ENCODE measurements at regions not wholly inside any gene's neighbourhood (a gene's known extent, or its start where the extent isn't known, plus 50 kb on each side); places are given as distances from the start of the nearest gene placed in this dataset.

DNA sequence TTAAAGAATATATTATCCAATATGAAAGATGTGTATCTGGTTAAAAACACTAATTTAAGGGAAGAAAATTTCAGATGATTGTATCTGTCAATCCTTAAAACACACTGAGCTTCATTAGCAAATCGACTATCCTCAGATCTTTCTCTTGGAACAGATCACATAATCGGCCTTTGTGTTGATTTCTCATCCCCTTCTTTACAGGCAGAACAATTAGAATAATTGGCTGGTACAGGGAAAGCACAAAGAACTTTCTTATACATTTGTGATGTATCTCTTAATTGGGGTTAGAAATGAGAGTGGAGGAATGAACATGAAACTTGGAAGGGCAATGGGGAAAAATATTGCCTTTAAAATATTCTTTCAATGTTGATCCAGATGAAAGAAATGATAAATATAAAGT, 662.1 kb downstream of the TLE4 start:
- TF ChIP-seq, protein P1, sequence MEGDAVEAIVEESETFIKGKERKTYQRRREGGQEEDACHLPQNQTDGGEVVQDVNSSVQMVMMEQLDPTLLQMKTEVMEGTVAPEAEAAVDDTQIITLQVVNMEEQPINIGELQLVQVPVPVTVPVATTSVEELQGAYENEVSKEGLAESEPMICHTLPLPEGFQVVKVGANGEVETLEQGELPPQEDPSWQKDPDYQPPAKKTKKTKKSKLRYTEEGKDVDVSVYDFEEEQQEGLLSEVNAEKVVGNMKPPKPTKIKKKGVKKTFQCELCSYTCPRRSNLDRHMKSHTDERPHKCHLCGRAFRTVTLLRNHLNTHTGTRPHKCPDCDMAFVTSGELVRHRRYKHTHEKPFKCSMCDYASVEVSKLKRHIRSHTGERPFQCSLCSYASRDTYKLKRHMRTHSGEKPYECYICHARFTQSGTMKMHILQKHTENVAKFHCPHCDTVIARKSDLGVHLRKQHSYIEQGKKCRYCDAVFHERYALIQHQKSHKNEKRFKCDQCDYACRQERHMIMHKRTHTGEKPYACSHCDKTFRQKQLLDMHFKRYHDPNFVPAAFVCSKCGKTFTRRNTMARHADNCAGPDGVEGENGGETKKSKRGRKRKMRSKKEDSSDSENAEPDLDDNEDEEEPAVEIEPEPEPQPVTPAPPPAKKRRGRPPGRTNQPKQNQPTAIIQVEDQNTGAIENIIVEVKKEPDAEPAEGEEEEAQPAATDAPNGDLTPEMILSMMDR (IDR thresholded peaks at IDR 0.05; ENCODE audit: unreplicated experiment in 3 of 3): no peak
- Mint-ChIP-seq H3K4me1 (no peaks in the 10 kb centered on the region), H3K9me3 (peaks cover 15% of the 10 kb centered on the region), H3K27ac (no peak overlapping the region), H3K27me3 (ENCODE audit: low read depth) (no peaks in the 10 kb centered on the region), H3K36me3 (ENCODE audit: low read depth) (no peaks in the 10 kb centered on the region), H3K4me3 (no peak overlapping the region)

DNA sequence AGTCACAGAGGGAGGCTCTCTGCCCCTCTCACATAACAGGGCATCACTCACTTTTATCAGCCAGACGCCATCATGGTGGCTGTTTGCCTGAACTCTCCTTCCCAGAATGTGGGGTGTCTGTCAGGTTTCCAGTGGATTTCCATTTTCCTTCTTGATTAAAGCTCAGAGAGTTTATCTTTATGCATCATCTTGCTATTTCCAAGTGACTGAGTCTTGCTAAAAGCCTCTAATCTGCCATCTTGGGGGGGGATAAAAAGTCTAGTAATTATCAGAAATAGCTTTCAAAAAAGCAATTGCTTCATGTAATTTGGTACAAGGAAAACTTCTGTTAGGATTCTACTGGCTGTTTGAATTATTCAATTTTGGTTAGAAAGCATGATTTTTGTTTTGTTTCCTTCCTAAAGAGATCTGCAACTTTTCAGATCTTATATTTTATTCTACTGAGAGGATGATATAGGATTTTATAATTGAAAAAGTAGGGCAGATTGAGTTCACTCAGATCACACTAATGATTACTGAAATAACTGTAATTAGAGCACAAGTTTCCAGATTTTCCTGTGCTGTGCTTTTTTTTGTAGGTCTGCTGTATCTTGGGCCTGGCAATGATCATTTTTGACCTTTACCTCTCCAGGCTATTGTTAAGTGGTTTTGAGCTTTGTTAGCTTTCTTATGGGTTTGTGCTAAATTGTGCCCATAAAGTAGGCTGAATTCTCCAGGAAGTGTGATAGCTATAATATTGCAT, 661.5 kb downstream of the TLE4 start:
- TF ChIP-seq, protein P1 (IDR thresholded peaks at IDR 0.05; ENCODE audit: unreplicated experiment in 3 of 3): no peak
- no peaks in the 10 kb centered on the region for H3K4me1 Mint-ChIP-seq
- no peaks in the 10 kb centered on the region for H3K27me3 Mint-ChIP-seq (ENCODE audit: low read depth)
- peaks cover 15% of the 10 kb centered on the region for H3K9me3 Mint-ChIP-seq
- no peak overlapping the region for H3K27ac Mint-ChIP-seq
- no peak overlapping the region for H3K4me3 Mint-ChIP-seq
- no peaks in the 10 kb centered on the region for H3K36me3 Mint-ChIP-seq (ENCODE audit: low read depth)

DNA sequence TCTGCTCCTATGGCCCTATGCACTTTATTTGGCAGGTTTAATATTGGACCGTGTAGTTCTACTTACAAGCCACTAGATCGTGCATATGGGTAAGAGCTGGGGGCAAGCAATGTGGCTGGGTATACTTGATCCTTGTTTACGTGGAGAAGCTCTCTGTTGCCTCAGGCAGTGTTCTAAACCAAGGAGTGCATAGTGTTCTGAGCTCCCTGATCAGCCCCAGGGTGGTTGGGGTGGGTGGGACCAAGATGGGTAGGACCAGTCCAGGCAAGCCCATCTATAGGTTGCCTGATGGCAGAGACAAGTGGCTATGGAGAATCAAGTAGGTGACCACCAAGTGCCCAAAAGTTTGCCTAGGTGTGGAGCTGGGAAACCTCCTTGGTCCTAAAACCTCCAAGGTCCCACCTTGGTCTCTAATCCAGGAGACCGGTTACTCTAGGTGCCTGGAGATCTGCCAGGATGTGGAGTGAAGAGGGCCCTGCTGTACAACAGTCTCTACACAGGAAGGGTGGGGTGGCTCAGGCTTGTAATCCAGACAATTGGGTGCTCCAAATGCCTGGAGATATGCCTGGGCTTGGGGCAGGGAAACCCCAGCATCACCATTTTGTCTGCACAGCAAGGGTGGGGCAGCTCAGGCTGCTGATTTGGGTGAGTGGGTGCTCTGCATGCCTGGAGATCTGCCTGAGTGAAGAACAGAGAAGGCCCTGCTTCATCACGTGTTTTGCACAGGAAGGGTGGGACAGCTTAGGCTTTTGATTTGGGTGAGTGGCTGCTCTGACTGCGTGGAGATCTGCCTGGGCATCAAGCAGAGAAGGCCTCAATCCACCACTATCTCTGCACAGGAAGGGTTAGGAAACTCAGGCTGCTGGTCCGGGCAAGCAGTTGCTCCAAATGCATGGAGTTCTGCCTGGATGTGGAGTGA, 659.8 kb downstream of the TLE4 start:
- H3K4me3 Mint-ChIP-seq: no peak overlapping the region
- H3K9me3 Mint-ChIP-seq: peaks cover 20% of the 10 kb centered on the region
- H3K4me1 Mint-ChIP-seq: no peaks in the 10 kb centered on the region
- TF ChIP-seq, protein P1 (IDR thresholded peaks at IDR 0.05; ENCODE audit: unreplicated experiment in 3 of 3): no peak
- no peak overlapping the region for H3K27ac Mint-ChIP-seq
- no peaks in the 10 kb centered on the region for H3K36me3 Mint-ChIP-seq (ENCODE audit: low read depth)
- H3K27me3 Mint-ChIP-seq (ENCODE audit: low read depth): no peaks in the 10 kb centered on the region

DNA sequence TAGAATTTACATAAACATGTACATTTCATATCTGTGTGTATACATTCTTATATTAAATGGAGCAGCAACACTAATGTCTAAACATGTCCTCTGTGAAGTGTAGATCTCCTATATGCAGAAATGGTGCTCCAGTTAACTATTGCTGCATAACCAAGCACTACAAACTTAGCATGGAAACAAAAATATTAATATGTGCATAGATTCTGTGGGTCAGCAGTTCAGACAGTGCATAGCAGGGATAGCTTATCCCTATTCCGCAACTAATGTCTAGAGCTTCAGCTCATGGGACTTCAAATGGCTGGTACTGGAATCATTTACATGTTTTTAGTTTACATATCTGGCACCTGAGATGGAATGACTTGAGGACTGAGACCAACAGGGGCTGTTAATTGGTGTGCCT, 652.1 kb downstream of the TLE4 start:
- Mint-ChIP-seq H3K9me3 (peaks cover 16% of the 10 kb centered on the region), H3K27me3 (ENCODE audit: low read depth) (no peaks in the 10 kb centered on the region), H3K4me1 (no peaks in the 10 kb centered on the region), H3K27ac (no peak overlapping the region), H3K36me3 (ENCODE audit: low read depth) (no peaks in the 10 kb centered on the region), H3K4me3 (no peak overlapping the region)
- TF ChIP-seq, protein P1 (IDR thresholded peaks at IDR 0.05; ENCODE audit: unreplicated experiment in 3 of 3): no peak

DNA sequence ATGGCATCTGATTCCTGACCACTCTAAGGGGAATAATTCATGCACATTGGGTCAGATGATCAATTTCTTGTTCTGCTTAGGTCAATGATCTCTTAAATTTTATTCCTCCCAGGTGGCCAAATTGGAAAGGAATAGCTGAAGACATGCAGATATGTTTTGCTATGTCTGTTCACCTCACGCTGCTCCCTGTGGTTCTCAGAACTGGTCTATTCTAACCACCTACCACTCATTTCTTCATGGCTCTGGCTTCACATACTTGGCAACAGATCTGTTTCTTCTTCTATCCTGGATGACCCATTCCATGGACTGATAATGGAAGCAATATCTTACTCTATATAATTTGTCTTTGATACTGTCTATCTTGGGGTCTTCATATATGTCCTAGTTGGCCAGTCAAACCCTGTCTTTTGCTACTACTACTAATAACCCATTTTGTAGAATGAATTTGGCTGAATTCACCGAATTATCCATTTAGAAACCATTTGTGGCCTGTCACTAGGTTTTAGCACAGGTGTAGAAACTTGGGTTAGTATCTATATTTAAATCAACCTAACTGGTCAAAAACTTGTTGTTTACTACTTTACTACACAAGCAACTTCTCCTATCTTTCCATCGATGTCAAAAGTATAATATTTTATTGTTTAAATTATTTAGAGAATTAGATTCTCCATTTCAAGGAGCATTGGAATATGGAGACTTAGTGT, 650.9 kb downstream of the TLE4 start:
- no peak overlapping the region for H3K4me3 Mint-ChIP-seq
- H3K27me3 Mint-ChIP-seq (ENCODE audit: low read depth): no peaks in the 10 kb centered on the region
- no peaks in the 10 kb centered on the region for H3K36me3 Mint-ChIP-seq (ENCODE audit: low read depth)
- H3K4me1 Mint-ChIP-seq: no peaks in the 10 kb centered on the region
- H3K9me3 Mint-ChIP-seq: peaks cover 9% of the 10 kb centered on the region
- H3K27ac Mint-ChIP-seq: no peak overlapping the region
- TF ChIP-seq, protein P1 (IDR thresholded peaks at IDR 0.05; ENCODE audit: unreplicated experiment in 3 of 3): no peak
